HG02870 (cell line): ENCODE measurements at regions not wholly inside any gene's neighbourhood (a gene's known extent, or its start where the extent isn't known, plus 50 kb on each side); places are given as distances from the start of the nearest gene placed in this dataset.
"Not testable (repeated sequence)": the region's sequence is repeated elsewhere in the genome, so short reads cannot be mapped to it uniquely, and the experiment has no call there.

Experiments used
- ATAC-seq: cut with Tn5 transposase; IDR thresholded peaks from one replicate; pipeline ENCODE4 v1.9.1; 2021; ENCODE audit warnings: mild to moderate bottlenecking, moderate library complexity; ENCODE audit not compliant: unreplicated experiment

- no peak for ATAC-seq
These were observed 337.9 kb upstream of the KITLG start for GRCh38 chr12:88918161-88918560.

GRCh38 chr12:88914967-88915366, 334.7 kb upstream of the KITLG start:
- no peak for ATAC-seq

- no peak for ATAC-seq
These were observed 329.2 kb upstream of the KITLG start for GRCh38 chr12:88909510-88909909.

GRCh38 chr12:88908345-88908744, 328.1 kb upstream of the KITLG start:
- ATAC-seq, result no peak

GRCh38 chr12:88904705-88905104, 324.4 kb upstream of the KITLG start:
- ATAC-seq, result no peak

- ATAC-seq, result no peak
These were observed 323.1 kb upstream of the KITLG start for GRCh38 chr12:88903333-88903732.

- no peak for ATAC-seq
These were observed 317.5 kb upstream of the KITLG start for GRCh38 chr12:88897723-88898122.

- no peak for ATAC-seq
These were observed 316.7 kb upstream of the KITLG start for GRCh38 chr12:88896958-88897357.

GRCh38 chr12:88895634-88896033, 315.4 kb upstream of the KITLG start:
- ATAC-seq, result no peak

- ATAC-seq, result no peak
These were observed 313.5 kb upstream of the KITLG start for GRCh38 chr12:88893801-88894200.

- ATAC-seq, result not testable (repeated sequence)
These were observed 311.2 kb upstream of the KITLG start for GRCh38 chr12:88891434-88891833.

GRCh38 chr12:88889326-88890110, 309.2 kb upstream of the KITLG start:
- no peak for ATAC-seq

- peak; percentile 86 for ATAC-seq
These were observed 304.3 kb upstream of the KITLG start for GRCh38 chr12:88884600-88884999.

GRCh38 chr12:88882662-88883061, 302.4 kb upstream of the KITLG start:
- no peak for ATAC-seq

- ATAC-seq, result no peak
These were observed 299.8 kb upstream of the KITLG start for GRCh38 chr12:88880051-88880450.

GRCh38 chr12:88878295-88878694, 298.0 kb upstream of the KITLG start:
- no peak for ATAC-seq

GRCh38 chr12:88876857-88877256, 296.6 kb upstream of the KITLG start:
- no peak for ATAC-seq

GRCh38 chr12:88870000-88870737, 289.9 kb upstream of the KITLG start:
- ATAC-seq, result no peak

GRCh38 chr12:88868050-88868449, 287.8 kb upstream of the KITLG start:
- ATAC-seq, result no peak

GRCh38 chr12:88867510-88867909, 287.2 kb upstream of the KITLG start:
- ATAC-seq, result no peak

- ATAC-seq, result no peak
These were observed 286.6 kb upstream of the KITLG start for GRCh38 chr12:88866881-88867280.

- no peak for ATAC-seq
These were observed 285.3 kb upstream of the KITLG start for GRCh38 chr12:88865537-88865936.
